GM21786 (cell line): ENCODE measurements at regions not wholly inside any gene's neighbourhood (a gene's known extent, or its start where the extent isn't known, plus 50 kb on each side); places are given as distances from the start of the nearest gene placed in this dataset.

Experiments used
- ATAC-seq: cut with Tn5 transposase; IDR thresholded peaks from one replicate; pipeline ENCODE4 v1.9.1; 2021; ENCODE audit not compliant: unreplicated experiment

GRCh38 chr19:30209617-30210600 is 162.3 kb upstream of the ZNF536 start:
- ATAC-seq, result no peak

GRCh38 chr19:30212574-30212973 is 159.6 kb upstream of the ZNF536 start:
- ATAC-seq, result no peak

- ATAC-seq, result no peak
Measured at GRCh38 chr19:30214651-30215051, 157.5 kb upstream of the ZNF536 start.

- ATAC-seq, result no peak
Measured at GRCh38 chr19:30215248-30215647, 156.9 kb upstream of the ZNF536 start.

GRCh38 chr19:30216453-30216852 is 155.7 kb upstream of the ZNF536 start:
- no peak for ATAC-seq

GRCh38 chr19:30217461-30217860 is 154.7 kb upstream of the ZNF536 start:
- ATAC-seq, result no peak

GRCh38 chr19:30219702-30220101 is 152.5 kb upstream of the ZNF536 start:
- ATAC-seq, result no peak

GRCh38 chr19:30221176-30221575 is 151.0 kb upstream of the ZNF536 start:
- no peak for ATAC-seq

GRCh38 chr19:30222428-30222873 is 149.7 kb upstream of the ZNF536 start:
- ATAC-seq, result no peak

GRCh38 chr19:30222992-30223865 is 149.0 kb upstream of the ZNF536 start:
- no peak for ATAC-seq

- ATAC-seq, result no peak
Measured at GRCh38 chr19:30223866-30224688, 148.1 kb upstream of the ZNF536 start.

GRCh38 chr19:30224689-30225606 is 147.2 kb upstream of the ZNF536 start:
- no peak for ATAC-seq

GRCh38 chr19:30225676-30226463 is 146.3 kb upstream of the ZNF536 start:
- no peak for ATAC-seq

- ATAC-seq, result no peak
Measured at GRCh38 chr19:30226464-30227011, 145.6 kb upstream of the ZNF536 start.

- no peak for ATAC-seq
Measured at GRCh38 chr19:30227012-30227621, 145.1 kb upstream of the ZNF536 start.

GRCh38 chr19:30227661-30228112 is 144.5 kb upstream of the ZNF536 start:
- peak; percentile 82 for ATAC-seq

- ATAC-seq, result no peak
Measured at GRCh38 chr19:30228113-30228834, 143.9 kb upstream of the ZNF536 start.
